GM21576 (cell line): ENCODE measurements at regions not wholly inside any gene's neighbourhood (a gene's known extent, or its start where the extent isn't known, plus 50 kb on each side); places are given as distances from the start of the nearest gene placed in this dataset.

Experiments used
- ATAC-seq: cut with Tn5 transposase; IDR thresholded peaks from one replicate; pipeline ENCODE4 v1.9.1; 2021; ENCODE audit warnings: mild to moderate bottlenecking, moderate library complexity; ENCODE audit not compliant: unreplicated experiment

DNA sequence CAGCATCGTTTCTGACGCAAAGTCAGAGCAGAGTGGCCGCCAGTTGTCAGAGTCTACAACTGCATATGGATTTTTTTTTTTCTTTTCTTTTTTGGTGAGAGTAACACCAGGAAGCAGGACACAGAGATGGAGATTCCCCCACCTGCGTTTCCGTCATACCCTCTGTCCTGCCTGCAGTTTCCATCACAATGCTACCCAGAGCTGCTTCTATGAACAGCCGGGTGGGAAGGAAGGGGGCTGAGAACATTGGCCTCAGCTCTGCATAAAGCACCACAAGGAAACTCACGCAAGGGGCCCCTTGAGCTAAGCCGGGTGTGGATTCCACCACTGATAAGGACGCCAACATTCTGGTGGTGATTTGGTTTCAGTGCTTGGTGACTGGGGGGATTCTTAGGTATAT, 183.5 kb upstream of the AFDN start:
- ATAC-seq: no peak

DNA sequence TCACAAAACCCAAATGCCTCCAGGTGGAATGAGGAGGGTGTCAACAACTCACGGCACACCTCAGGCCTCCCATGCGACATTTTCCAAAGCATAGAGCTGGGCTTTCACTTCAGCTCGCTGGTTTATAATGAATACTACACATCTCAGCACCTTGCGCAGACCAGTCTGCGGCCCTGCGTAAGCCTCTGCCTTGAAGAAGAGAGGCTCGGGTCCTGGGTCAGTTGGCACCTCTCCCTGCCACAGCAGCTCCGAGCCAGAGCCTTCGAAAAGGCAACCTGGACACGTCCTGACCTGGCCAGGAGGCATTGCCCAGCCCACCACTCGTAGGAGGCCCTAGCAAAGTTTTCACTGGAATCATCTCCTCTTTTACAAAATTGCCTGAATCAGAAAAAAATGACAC, 183.0 kb upstream of the AFDN start:
- no peak for ATAC-seq

DNA sequence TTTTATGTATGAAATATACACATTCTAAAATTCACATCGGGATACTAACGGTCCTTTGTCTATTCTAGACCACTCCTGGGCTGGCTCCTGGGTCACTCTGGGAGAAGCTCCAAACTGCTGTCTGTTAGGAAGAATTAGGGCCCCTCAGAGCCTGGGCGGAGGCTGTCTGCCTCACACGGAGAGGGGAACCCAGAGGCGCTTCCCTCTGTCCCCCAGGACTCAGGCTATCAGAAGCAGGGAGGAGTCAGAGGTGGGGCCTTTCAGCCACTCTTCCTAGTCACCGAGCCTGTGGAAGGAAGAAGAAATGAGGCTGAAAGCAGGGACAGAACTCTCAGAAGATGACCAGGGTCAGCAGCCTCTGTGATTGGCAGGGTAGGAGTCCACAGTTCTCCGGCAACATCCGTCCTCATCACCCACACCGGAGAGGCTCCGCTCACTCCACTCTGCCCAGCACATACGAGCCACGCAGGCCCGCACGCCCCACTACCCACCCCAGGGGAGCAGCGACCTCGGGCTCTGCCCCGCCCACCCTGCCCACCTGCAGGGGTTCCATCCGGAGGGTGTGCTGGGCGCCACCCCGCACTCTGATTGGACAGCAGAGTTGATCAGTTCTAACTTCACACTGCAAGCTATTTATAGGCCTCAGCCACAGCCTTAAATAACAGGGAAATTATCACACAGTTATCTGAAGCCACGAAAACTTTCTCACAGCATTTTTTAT, 182.1 kb upstream of the AFDN start:
- ATAC-seq: no peak

- ATAC-seq: no peak
Observed at GRCh38 chr6:167645368-167645767, 181.3 kb upstream of the AFDN start.

DNA sequence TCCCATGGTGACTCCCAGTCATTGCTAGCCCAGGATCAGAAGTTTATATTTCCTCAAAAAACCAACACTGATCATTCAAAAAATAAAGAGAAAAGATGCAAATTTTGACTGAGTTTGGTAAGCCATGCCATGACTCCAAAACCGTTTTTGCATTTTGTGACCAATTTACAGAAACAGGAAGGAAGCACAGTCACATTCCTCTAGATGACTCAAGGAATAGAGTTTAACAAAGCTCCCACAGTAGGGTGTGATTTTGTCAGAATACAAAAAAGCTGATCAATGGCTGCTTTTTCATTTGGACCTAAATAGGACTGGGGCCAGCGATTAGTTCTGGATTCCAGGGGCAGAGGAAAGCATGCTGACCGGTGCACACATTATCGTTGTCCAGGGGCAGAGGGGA, 179.4 kb upstream of the AFDN start:
- ATAC-seq: no peak

DNA sequence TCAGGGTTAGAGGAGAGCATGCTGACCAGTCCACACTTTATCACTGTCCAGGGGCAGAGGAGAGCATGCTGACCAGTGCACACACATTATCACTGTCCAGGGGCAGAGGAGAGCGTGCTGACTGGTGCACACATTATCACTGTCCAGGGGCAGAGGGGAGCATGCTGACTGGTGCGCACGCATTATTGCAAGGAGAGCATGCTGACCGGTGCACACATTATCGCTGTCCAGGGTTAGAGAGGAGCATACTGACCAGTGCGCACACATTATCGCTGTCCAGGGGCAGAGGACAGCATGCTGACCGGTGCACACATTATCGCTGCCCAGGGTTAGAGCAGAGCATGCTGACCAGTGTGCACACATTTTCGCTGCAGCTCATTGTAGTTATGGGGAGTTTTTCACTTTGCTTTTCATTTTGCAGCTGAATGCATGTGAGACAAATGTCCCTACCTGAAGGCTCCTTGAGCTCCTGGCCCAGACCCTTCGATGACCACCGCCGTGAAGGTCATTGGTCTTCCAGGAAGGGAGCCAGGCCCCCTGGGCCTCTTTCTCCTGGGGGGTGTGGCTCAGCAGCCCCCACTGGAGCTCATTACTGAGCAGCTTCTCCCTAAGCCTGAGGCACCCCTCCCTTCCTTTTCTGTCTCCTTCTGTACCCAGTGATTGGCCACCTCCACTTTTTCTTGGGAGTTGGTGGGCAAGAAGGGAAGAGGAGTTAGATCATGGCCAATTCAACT, 178.8 kb upstream of the AFDN start:
- ATAC-seq: no peak

DNA sequence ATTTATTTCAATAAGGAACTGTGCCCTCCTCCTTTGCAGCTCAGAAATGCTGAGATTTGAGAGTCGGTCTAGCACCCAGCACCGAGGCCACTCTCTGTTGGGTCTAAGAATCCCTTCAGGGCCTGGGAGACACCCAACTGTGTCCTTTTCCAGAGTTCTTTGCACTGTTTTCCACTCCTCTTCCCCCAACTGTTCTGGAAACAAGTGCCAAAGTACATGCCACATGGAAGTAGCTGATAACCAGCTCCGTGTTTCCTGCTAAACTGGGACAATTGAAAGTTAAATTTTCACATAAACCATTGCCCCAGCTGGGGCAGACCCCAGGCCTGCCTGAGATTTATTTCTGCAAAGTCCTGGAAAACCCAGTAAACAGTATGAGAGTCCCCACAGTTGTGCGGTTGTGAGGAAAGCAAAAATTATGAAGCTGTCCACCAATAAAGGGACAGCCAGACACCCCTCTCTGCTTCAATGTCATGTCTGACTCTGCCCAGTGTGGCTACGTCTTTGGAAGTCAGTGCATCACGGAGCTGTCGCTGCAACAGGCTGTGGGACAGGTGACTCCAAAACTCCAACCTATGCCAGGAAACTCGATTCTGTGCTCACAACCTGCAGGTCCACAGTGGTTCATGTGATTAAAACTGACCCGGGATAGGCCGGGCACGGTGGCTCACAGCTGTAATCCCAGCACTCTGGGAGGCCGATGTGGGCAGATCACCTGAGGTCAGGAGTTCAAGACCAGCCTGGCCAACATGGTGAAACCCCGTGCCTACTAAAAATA, 178.0 kb upstream of the AFDN start:
- no peak for ATAC-seq

DNA sequence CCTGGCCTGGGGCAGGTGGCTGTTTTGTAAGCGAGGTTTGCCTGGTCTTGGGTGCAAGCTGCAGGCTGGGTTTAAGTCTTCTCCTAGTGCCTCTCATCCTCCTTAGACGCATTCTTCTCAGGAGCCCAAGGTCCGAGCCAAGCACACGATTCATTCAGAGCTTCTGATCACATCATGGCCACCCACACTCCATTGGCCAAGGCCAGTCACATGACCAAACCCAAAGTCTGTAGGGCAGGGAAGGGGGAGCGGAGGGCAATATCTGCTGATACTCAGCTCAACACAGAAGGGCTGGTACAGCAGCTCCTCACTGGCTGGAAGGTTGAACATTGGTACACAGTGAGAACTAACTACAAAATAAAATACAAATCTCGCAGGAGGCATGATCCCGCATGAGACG, 177.2 kb upstream of the AFDN start:
- no peak for ATAC-seq

DNA sequence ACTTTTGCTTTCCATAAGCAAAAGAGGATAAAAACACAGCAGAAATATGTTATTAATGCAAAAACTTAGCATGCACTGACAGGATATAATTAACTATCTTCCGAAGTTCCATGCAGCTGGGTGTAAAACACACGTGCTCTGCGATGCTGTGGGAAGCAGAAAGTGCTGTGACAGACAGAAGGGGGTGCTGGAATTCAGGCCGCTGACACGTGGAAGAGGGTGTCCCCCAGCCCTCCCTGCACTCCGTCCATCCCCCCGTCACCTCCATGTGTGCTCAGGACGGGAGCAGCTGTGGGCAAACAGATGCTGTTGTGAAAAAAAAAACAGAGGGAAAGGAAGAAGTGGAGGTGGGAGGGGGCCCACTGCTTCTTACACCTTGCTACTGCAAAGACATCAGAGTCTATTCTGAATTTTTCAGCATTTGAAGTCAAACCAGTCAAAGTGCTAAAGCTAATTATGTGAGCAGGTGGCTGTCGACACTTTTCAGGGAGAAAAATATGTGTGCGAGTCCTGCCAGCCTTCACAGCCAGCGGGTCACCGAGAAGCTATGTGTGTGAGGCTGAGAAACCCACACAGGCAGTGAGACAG, 175.9 kb upstream of the AFDN start:
- ATAC-seq: no peak

GRCh38 chr6:167651318-167652041, 175.2 kb upstream of the AFDN start:
- ATAC-seq: no peak

GRCh38 chr6:167652042-167652700, 174.5 kb upstream of the AFDN start:
- ATAC-seq: no peak

- no peak for ATAC-seq
Observed at GRCh38 chr6:167652701-167653095, 174.0 kb upstream of the AFDN start.

- no peak for ATAC-seq
Observed at GRCh38 chr6:167653561-167653960, 173.2 kb upstream of the AFDN start.

DNA sequence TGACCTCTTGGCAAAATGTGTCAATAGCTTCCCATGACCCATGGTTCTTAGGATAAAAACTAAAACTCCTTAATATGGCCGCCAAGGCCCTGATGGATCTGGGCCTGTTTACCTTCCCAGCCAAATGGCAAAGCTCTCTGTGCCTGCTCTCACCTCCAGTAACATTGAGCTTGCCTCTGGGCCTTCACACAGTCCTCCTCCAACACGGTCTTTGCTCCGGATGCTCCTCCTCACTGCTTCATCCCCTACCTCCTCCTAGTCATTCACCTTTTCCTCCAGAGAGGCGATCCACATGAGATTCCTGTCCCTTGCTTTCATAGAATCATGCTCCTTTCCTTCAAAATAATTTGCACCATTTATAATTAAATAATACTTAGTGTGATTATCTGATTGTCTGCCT, 172.3 kb upstream of the AFDN start:
- no peak for ATAC-seq

DNA sequence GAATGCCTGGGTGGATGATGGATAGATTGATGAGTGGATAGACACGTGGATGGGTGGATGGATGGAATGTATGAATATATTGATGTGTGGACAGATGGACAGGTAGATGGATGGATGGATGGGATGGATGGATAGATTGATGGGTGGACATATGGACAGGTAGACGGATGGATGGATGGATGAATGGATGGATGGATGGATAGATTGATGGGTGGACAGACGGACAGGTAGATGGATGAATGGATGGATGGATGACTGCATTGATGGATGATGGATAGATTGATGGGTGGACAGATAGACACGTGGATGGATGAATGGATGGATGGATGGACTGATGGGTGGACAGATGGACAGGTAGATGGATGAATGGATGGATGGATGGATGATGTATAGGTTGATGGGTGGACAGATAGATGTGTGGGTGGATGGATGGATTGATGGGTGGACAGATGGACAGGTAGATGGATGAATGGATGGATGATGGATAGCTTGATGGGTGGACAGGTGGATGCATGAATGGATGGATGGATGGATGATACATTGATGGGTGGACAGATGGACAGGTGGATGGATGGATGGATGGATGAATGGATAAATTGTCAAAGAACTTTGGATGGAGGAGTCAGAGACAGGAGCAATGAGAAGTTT, 171.4 kb upstream of the AFDN start:
- no peak for ATAC-seq

GRCh38 chr6:167658106-167658505, 168.6 kb upstream of the AFDN start:
- no peak for ATAC-seq

GRCh38 chr6:167659046-167659445, 167.7 kb upstream of the AFDN start:
- ATAC-seq: no peak

DNA sequence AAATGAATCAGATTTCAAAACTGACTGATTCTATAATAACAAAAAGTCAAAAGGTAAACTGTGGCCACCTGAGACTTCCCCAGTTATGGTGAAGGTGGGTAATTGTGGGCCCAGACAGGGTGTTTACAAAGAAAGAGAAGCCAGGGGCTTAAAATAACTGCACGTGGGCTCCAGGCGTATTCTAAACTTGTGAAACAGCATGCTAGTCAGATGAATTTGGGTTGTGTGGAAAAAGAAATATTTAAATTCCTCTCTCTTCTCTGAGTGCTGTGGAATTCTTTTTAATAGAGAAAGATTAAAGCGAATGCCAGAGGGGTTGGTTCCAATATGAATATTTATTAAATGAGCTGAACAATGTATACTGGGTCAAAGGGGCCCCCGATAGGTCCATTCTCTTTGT, 166.3 kb upstream of the AFDN start:
- no peak for ATAC-seq

DNA sequence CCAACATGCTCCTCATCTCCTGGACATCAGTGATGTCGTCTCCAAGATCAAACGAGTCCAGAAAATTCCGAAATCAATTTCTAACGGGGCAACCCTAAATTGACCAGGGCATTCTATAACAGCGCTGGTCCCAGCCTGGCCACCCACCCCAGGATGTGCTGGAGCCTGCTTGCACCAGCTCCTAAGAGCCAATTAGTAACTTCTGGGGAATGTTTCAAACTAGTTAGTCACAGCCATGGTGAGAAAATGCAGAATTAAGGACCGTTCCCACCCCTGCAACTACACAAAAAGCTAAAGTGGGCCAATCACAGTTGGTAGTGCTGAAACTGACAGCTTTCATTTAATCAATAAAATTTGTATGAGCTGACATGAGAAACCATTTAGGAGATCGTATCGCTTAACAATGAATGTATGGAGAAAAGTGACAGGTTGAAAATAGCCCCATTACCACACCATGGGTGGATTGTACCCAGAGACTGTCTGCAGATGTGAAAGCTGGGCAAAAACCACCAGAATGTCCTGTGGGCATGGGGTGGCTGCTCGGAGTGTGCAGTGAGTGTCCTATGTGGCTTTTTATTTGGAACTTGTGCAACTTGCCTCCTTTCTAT, 165.7 kb upstream of the AFDN start:
- ATAC-seq: no peak
